Neural cell (in vitro differentiated cells): ENCODE measurements at regions not wholly inside any gene's neighbourhood (a gene's known extent, or its start where the extent isn't known, plus 50 kb on each side); places are given as distances from the start of the nearest gene placed in this dataset.

Source experiments
- EP300 ChIP-seq: fragments of 450-650 bp; conservative IDR thresholded peaks from 2 replicates; pipeline ENCODE4 v1.6.1; 2014; ENCODE audit warnings: antibody characterized with exemption, mild to moderate bottlenecking, moderate library complexity; ENCODE audit not compliant: poor library complexity, severe bottlenecking
- EZH2 ChIP-seq: fragments of 200-600, 300-800 bp; shearing (Covaris generic), sonication (generic); IDR thresholded peaks from 2 replicates; pipeline ENCODE4 v1.6.1; 2014; ENCODE audit warnings: antibody characterized with exemption, low read length, borderline replicate concordance, mild to moderate bottlenecking; ENCODE audit not compliant: insufficient read depth, poor library complexity, severe bottlenecking
- MXI1 ChIP-seq: fragments of 450-650 bp; conservative IDR thresholded peaks from 2 replicates; pipeline ENCODE4 v1.6.1; 2014; ENCODE audit warnings: antibody characterized with exemption, mild to moderate bottlenecking; ENCODE audit not compliant: poor library complexity, severe bottlenecking
- POLR2AphosphoS5 ChIP-seq: IDR thresholded peaks from 2 replicates; pipeline ENCODE4 v1.6.1; 2012
- TAF1 ChIP-seq: IDR thresholded peaks from 2 replicates; pipeline ENCODE4 v1.6.1; 2012; ENCODE audit warnings: low read depth
- TF ChIP-seq, protein P1 (sequence below): fragments of 450-650 bp; IDR thresholded peaks from 2 replicates; pipeline ENCODE4 v1.5.1; 2014; ENCODE audit warnings: antibody characterized with exemption, mild to moderate bottlenecking, moderate library complexity; ENCODE audit not compliant: poor library complexity, severe bottlenecking
- TF ChIP-seq, protein P2 (sequence below): IDR thresholded peaks from 2 replicates; pipeline ENCODE4 v1.6.1; 2012; ENCODE audit warnings: borderline replicate concordance

DNA sequence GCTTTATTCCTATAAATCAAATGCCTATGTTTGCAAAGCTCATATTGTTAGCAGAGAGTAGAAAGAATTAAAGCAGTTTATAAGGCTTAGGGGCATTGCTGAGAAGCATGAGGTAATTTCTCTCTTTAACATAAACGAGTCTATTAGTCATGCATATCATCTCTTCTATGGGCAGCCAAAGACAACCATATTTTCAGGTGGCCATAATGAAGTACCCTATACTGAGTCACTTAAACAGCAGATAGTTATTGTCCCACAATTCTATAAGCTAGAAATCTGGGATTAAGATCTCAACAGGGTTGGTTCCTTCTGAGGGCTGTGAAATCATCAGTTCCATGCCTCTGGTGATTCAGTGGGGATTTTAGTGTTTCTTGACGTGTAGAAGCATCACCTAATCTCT is 277.5 kb downstream of the NR4A2 start:
- TF ChIP-seq, protein P1, sequence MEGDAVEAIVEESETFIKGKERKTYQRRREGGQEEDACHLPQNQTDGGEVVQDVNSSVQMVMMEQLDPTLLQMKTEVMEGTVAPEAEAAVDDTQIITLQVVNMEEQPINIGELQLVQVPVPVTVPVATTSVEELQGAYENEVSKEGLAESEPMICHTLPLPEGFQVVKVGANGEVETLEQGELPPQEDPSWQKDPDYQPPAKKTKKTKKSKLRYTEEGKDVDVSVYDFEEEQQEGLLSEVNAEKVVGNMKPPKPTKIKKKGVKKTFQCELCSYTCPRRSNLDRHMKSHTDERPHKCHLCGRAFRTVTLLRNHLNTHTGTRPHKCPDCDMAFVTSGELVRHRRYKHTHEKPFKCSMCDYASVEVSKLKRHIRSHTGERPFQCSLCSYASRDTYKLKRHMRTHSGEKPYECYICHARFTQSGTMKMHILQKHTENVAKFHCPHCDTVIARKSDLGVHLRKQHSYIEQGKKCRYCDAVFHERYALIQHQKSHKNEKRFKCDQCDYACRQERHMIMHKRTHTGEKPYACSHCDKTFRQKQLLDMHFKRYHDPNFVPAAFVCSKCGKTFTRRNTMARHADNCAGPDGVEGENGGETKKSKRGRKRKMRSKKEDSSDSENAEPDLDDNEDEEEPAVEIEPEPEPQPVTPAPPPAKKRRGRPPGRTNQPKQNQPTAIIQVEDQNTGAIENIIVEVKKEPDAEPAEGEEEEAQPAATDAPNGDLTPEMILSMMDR, result no peak
- no peak for TF ChIP-seq TAF1
- no peak for TF ChIP-seq POLR2AphosphoS5
- TF ChIP-seq, protein P2, sequence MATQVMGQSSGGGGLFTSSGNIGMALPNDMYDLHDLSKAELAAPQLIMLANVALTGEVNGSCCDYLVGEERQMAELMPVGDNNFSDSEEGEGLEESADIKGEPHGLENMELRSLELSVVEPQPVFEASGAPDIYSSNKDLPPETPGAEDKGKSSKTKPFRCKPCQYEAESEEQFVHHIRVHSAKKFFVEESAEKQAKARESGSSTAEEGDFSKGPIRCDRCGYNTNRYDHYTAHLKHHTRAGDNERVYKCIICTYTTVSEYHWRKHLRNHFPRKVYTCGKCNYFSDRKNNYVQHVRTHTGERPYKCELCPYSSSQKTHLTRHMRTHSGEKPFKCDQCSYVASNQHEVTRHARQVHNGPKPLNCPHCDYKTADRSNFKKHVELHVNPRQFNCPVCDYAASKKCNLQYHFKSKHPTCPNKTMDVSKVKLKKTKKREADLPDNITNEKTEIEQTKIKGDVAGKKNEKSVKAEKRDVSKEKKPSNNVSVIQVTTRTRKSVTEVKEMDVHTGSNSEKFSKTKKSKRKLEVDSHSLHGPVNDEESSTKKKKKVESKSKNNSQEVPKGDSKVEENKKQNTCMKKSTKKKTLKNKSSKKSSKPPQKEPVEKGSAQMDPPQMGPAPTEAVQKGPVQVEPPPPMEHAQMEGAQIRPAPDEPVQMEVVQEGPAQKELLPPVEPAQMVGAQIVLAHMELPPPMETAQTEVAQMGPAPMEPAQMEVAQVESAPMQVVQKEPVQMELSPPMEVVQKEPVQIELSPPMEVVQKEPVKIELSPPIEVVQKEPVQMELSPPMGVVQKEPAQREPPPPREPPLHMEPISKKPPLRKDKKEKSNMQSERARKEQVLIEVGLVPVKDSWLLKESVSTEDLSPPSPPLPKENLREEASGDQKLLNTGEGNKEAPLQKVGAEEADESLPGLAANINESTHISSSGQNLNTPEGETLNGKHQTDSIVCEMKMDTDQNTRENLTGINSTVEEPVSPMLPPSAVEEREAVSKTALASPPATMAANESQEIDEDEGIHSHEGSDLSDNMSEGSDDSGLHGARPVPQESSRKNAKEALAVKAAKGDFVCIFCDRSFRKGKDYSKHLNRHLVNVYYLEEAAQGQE, result no peak
- TF ChIP-seq EP300, result no peak
- no peak for TF ChIP-seq MXI1
- TF ChIP-seq EZH2, result no peak
